Esophagus muscularis mucosa (tissue), 3 donors: ENCODE measurements at regions not wholly inside any gene's neighbourhood (a gene's known extent, or its start where the extent isn't known, plus 50 kb on each side); places are given as distances from the start of the nearest gene placed in this dataset.

Experiments
- CTCF ChIP-seq, 3 experiments: fragments of 200-600 bp in 2 of 3; fragments of 450-650 bp in 1 of 3; sonication (generic) in 2 of 3; IDR thresholded peaks; one replicate each; pipeline ENCODE4 v1.5.1; 2017 to 2019; ENCODE audit warnings: antibody characterized with exemption in 3 of 3, mild to moderate bottlenecking in 2 of 3, moderate library complexity in 1 of 3
- POLR2A ChIP-seq: fragments of 450-650 bp; IDR thresholded peaks from one replicate; pipeline ENCODE4 v1.6.1; 2017; ENCODE audit warnings: antibody characterized with exemption, moderate library complexity, mild to moderate bottlenecking, low read depth

DNA sequence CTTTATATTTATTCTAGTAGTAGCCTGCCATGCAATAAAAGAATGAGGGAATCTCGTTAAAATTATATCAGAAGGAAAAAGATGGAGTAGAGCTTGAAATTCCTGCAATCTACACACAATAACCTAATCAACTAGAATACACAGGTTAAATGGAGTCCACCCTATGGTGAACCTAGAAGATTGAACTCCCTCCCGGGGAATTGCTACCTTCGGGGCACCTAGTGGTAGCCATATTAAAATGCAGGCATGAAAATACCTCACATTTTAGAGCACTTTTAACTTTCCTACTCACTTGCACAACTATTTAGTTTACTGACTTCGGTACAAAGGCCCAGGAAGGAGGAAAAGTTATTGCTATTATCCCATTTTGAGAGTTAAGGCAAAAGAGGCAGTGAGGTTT is 174.5 kb downstream of the SS18 start:
- TF ChIP-seq CTCF (IDR thresholded peaks at IDR 0.05) (no peak), POLR2A (no peak)
